ENCODE measurements at regions not wholly inside any gene's neighbourhood (a gene's known extent, or its start where the extent isn't known, plus 50 kb on each side); places are given as distances from the start of the nearest gene placed in this dataset.

DNA sequence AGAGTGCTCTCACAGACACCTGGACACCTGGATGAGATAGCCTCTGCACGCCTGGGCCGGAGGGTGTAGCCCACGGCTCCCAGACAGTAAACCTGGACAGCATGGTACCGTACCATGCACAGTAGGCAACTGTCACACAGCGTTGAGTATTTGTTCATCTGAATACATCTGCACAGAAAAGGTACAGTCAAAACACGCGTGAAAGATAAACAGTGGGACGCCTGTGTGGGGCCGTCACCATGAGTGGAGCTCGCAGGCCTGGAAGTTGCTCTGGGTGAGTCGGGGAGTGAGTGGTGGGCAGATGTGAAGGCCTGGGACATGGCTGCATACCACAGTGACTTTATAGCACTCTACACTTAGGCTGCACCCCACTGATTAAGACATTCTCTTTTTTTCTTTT is 280.0 kb upstream of the SHH start:
- Histone ChIP-seq H4K91ac (ENCODE audit: insufficient read depth, low read depth, low read length) (no peak overlapping the region), H3K4ac (ENCODE audit: low read depth, low read length) (no peak overlapping the region), H2BK5ac (ENCODE audit: low read depth, low read length, poor library complexity, severe bottlenecking) (no peak overlapping the region), H2AK5ac (ENCODE audit: low read depth, low read length) (no peak overlapping the region), H2BK15ac (ENCODE audit: low read depth, low read length) (no peak overlapping the region), H4K20me1 (ENCODE audit: insufficient read depth, low read length) (no peaks in the 10 kb centered on the region), H3K36me3 (ENCODE audit: control insufficient read depth, insufficient read depth, low read length) (no peaks in the 10 kb centered on the region), H2BK120ac (ENCODE audit: low read depth, low read length) (no peak overlapping the region), H3K79me1 (ENCODE audit: low read depth in 1 of 2, low read length in 2 of 2) (no peaks in the 10 kb centered on the region), H3K18ac (ENCODE audit: low read depth, low read length) (no peak overlapping the region), H3K23ac (ENCODE audit: low read depth, low read length) (no peak overlapping the region), H3K9ac (ENCODE audit: low read depth, low read length) (no peak overlapping the region), H4K8ac (ENCODE audit: low read depth in 2 of 2, low read length in 2 of 2) (no peak overlapping the region), H3K14ac (replicated peaks; ENCODE audit: low read depth, low read length) (no peak overlapping the region), H2BK20ac (ENCODE audit: low read depth, low read length) (no peak overlapping the region), H3K56ac (ENCODE audit: extremely low read depth, insufficient read depth, low read length) (no peak overlapping the region), H2AFZ (replicated peaks; ENCODE audit: low read length, poor library complexity) (no peak overlapping the region), H3K27ac (ENCODE audit: insufficient read depth, low read length) (no peak overlapping the region), H3K27me3 (ENCODE audit: control insufficient read depth, insufficient read depth, low read length) (no peaks in the 10 kb centered on the region), H3K4me2 (ENCODE audit: low read depth, low read length) (no peak overlapping the region), H2AK9ac (replicated peaks; ENCODE audit: low read depth, low read length, poor library complexity) (no peak overlapping the region), H3K4me3 (ENCODE audit: insufficient read depth, low read depth, low read length) (no peak overlapping the region), H3K9me1 (ENCODE audit: insufficient read depth, low read length) (no peaks in the 10 kb centered on the region), H3K9me3 (ENCODE audit: control insufficient read depth, insufficient read depth, low read length) (peaks cover 53% of the 10 kb centered on the region), H3K4me1 (ENCODE audit: control insufficient read depth, insufficient read depth, low read length) (no peaks in the 10 kb centered on the region), H4K5ac (ENCODE audit: low read depth, low read length) (no peak overlapping the region)
- in situ Hi-C loops (cut with MboI; ENCODE audit: low sequenced_read_pairs), result no loop called here
- no TSS peak for BruUV-seq (replicated peaks)
- ATAC-seq (ENCODE audit: low read depth), result no peak
- dilution Hi-C loops (cut with HindIII; ENCODE audit: low sequenced_read_pairs, unreplicated experiment), result no loop called here
- no peak for TF ChIP-seq CEBPB (IDR thresholded peaks at IDR 0.05; ENCODE audit: low read depth, low read length)
- no peak for TF ChIP-seq MAZ (IDR thresholded peaks at IDR 0.05; ENCODE audit: borderline replicate concordance, low read depth, low read length)
- TF ChIP-seq CHD1 (IDR thresholded peaks at IDR 0.05; ENCODE audit: low read depth, low read length), result no peak
- TF ChIP-seq, protein P1, sequence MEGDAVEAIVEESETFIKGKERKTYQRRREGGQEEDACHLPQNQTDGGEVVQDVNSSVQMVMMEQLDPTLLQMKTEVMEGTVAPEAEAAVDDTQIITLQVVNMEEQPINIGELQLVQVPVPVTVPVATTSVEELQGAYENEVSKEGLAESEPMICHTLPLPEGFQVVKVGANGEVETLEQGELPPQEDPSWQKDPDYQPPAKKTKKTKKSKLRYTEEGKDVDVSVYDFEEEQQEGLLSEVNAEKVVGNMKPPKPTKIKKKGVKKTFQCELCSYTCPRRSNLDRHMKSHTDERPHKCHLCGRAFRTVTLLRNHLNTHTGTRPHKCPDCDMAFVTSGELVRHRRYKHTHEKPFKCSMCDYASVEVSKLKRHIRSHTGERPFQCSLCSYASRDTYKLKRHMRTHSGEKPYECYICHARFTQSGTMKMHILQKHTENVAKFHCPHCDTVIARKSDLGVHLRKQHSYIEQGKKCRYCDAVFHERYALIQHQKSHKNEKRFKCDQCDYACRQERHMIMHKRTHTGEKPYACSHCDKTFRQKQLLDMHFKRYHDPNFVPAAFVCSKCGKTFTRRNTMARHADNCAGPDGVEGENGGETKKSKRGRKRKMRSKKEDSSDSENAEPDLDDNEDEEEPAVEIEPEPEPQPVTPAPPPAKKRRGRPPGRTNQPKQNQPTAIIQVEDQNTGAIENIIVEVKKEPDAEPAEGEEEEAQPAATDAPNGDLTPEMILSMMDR (conservative IDR thresholded peaks at IDR 0.05; ENCODE audit: low read depth, low read length), result no peak
- TF ChIP-seq MXI1 (IDR thresholded peaks at IDR 0.05; ENCODE audit: borderline replicate concordance, low read depth, low read length), result no peak
- intact Hi-C loops (cut with micrococcal nuclease), result no loop called here
- CTCF ChIA-PET, result no interaction called here
- POLR2A ChIA-PET (ENCODE audit: unreplicated experiment), result no interaction called here
- no peak for DNase-seq
- WGBS, 2 experiments (ENCODE audit: extremely low coverage in 2 of 2, insufficient read length in 1 of 2), result 62% methylated on average over 5 of the region's 11 CpGs; no CpG with 5 or more reads in 1 of the 2 experiments
